HG03064 (cell line): ENCODE measurements at regions not wholly inside any gene's neighbourhood (a gene's known extent, or its start where the extent isn't known, plus 50 kb on each side); places are given as distances from the start of the nearest gene placed in this dataset.

Experiments used
- ATAC-seq: cut with Tn5 transposase; IDR thresholded peaks from one replicate; pipeline ENCODE4 v1.9.1; 2021; ENCODE audit warnings: low read depth; ENCODE audit not compliant: unreplicated experiment

DNA sequence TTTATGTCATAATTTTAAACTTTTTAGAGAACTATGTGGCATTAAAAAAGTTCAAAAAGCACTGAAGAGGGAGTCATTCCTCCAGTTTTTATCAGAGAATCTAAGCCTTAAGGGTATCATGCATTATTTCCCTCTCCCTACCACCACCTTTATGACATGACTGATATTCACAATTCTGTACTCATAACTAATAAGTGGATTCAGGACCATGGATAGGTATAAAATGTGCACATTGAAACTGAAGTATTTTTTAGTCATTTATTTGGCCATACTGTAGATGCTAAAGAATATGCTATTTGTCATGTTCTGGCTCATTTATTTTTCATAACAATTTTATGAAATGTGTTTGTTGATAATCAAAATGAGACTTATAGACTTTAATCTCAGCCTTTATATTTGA, 897.5 kb upstream of the AGA start:
- no peak for ATAC-seq

DNA sequence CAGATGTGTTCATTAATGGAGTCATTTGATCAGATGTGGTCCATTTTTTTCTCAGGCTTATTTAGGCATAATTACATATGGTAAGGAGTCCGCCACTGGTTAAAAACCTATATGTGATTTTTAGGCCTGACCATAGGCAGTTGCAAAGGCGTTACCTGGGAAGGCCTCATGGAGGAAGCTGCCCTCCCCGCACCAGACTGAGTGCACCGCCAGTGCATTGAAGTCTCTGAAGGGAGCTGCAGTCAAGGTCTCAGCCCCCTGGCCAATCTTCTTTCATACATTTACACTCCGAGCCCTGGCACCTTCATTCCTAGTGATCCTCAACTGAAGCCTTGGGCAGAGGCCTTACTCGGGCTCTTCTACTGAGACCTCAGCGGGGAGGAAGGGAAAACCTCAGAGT, 898.2 kb upstream of the AGA start:
- ATAC-seq, result no peak

DNA sequence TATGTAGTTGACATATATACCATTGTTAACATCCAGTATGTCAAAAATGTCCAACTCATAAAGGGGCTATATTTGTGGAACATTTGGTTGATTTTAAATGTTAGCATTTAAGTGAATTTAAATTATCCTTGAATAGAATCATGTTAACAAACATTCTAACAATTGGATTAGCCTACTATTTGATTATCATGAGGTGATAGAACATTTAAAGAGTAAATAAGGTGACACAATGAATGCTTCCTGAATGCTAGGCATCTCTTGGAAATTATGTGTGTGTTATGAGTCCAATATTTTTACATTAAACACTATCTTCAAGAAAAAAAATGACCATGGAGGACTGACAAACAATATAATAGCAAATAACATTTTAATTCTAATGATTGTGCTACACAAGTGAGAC, 901.9 kb upstream of the AGA start:
- no peak for ATAC-seq

DNA sequence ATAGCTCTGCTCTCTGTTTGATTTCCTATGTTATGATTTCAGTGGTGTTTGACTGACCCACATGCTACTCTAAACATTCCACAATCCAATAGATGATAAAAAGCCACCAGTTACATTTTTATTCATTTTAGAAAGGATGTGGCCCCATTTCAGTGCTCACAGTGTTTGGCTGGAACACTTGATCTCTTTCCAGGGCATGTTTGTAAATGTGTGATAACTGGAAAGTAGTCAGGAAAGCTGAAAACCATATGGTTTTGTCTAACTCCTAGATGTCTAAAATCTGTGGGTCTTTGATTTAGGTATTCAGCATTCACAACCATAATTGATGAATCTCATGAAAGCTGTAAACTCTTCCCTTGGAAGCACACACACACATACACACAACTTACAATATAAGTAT, 904.9 kb upstream of the AGA start:
- no peak for ATAC-seq

DNA sequence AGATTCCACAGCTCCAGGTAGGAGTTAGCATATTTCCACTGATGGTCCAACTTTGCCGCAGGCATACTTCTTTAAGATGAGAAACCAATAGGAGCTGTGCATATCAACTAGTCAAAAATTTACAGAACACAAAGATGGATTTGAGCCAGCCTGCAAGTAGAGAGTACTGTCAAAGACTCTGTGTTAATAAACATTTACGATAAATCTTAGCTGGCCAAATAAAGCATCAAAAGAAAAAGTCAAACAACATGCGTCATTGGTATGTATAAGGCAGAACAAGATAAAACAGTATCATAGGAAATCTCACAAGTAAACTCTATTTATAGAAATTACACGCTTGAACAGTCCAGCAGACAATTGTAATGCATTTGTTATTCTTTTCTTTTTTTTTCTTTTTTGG, 907.4 kb upstream of the AGA start:
- ATAC-seq, result no peak

DNA sequence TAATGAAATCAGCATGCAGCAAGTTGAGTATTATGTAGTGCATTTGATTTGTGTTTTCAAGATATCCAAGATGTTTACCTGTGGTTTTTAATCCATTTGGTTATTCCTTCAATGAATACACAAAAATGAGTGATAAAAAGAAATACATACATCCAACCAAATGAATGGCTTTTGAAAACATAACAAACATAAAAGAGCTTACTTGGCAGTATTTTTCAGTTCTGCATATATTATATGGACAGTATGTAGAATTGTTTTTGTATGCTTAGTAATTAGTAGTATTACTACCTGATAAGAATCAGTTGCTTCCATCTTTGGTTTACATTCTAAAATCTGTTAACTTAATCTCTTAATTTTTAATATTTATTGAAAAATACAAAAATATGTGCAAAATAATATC, 908.9 kb upstream of the AGA start:
- no peak for ATAC-seq

DNA sequence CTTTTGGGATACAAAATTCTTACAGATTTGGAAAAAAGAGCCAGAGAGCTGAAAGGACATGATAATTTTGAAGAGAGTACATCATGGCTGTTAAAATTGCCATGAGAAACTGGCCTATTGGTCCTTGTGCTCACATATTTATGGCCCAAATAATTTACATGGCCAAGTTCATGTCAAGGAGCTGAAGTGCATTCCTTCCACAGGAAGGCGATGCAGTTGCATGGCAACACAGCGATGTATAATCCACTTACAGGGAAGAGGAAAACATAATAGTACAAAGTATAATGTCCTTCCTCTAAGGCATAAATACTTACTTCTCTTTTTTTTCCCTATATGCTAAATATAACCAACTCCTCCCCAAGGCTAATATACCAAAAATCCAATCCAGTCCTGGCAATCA, 914.5 kb upstream of the AGA start:
- ATAC-seq, result no peak

DNA sequence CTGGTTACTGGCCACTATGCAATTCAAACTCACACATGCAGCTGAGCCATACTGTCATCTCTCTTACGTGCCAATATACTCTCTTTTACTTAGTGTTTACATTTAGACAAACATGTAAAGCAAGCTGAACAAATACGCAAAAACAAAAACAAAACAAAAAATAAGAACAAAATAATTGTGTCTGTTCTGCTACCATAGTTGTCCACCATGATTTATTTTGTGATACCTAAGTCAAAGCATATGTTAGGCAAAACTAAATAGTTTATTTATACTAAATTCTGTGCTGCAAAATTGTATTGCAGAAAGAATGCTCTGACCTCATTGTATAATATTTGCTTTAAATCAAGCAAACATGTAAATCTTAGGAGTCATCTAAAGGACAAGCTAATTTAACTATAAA, 943.2 kb upstream of the AGA start:
- no peak for ATAC-seq

DNA sequence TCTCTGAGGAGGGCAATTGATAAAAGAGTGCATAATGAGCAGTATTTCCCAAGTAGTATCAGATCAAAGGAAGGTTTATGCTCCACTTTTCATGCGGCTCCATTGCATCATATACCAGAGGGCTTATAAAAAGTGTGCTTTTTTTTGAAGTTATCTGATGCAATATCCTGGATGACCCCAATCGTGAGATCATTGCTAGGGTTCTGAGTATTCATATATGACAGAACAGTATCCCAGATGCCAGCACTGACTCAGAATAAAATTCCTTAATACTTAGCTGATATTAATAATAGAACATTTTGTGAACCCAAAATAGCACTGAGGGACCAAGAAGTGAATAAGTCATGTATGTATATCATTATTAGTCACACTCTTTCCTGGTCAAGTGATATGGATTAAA, 945.5 kb upstream of the AGA start:
- ATAC-seq, result no peak

DNA sequence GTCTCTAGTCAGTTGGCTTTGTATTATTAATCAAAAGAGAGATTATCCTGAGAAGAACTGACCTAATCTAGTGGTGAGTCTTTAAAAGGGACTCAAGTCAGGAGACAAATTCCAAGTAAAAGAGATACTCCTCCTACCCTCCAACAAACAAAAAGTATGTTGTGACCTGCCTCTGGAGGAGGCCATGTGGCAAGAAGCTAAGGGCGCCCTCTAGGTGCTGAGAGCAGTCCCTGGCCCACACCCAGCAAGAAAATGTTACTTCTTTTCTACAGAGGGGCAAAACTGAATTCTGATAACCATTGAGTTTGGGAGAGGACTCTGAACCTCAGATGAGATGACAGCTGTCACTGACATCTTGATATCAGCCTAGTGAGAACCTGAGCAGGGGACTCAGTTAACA, 953.6 kb upstream of the AGA start:
- no peak for ATAC-seq

DNA sequence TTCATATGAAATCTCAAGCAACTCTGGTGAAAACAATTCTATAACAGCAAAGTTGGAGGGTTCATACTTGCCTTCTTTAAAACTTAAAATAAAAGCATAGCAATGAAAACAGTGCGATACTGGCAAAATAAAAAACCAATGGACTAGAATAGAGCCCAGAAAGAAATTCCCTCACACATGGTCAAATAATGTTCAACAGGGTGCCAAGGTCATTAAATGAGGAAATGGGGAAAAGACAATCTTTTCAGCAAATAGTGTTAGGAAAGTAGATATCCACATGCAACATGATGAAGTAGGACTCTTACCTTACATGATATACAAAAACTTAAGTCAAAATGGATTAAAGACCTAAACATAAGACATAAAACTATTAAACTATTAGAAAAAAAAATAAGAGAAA, 970.2 kb upstream of the AGA start:
- no peak for ATAC-seq

DNA sequence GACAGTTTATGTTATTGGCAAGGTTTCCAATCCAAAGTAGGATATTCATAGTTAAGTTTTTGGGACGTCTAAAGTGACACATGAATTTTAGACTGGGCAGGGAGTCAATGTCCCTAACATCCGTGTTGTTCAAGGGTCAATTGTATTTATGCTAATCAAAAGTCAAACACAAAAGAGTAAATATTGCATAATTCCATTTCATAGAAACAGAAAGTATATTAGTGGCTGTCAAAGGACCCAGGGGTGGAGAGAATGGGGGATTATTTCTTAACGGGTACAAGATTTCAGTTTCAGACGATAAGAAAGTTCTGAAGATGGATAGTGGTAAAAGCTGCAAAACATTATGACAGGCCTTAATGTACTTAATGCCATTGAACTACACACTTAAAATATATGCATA, 971.8 kb upstream of the AGA start:
- no peak for ATAC-seq

DNA sequence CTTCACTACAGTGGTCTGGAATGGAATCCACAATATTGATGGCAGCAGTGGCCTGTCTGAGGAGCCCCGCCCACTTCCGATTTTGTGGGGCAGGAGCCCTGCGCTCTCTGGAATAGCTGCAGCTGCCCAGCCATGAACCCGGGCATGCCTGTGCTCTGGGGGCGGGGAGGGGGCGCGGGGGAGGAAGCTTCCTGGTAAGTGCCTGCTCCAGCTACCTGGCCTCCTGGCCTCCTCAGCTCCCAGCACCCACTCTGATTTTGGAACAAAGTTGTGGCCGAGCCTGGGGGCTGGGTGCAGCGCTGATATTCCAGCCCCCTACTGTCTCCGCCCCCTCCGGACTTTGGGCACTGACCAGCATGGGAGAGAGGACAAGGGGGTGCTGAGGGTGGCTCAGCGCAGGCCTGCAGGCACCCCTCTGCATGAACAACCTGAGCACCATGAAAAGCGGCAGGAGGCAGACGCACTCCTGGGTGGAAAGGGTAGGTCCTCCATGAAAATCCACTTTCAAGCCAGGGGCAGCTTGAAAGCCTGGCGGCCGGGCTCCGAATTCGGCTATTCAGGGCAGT, 972.7 kb upstream of the AGA start:
- no peak for ATAC-seq

DNA sequence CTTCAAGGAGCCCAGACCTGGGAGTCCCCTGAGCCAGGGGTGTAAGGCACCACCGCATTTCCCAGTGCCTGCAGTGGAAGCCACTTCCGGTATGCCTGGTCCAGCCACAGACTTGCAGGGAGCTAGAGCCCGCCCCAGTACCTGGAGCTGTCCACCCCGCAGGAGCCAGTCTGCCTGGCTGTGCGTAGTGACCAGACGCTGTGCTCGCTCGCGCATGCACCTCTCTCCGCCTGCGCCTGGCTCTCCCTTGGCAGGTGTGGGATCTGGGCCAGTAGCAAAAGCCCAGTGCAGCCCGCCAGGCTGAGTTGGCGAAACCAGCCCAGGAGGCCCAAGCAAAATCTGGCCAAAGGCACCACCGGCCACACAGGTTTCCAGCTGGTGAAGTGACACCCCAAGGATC, 973.7 kb upstream of the AGA start:
- ATAC-seq, result no peak

DNA sequence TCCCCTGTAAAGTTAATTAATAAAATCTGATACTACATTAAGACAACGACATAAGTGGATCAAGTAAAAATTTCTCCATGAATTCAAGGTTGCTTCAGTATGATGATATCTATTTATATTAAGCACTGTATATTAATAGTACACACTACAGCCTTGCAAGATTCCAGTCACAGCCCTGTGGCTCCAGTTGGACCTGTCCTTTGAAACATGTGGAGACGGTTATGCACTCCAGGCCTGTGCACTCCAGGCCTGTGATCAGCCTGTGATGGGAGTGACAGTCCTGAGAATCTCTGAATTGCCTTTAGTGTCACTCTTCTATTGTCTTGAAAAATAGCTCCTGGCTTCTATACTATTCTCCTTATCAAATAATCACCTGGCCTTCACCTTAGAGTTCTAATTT, 981.1 kb upstream of the AGA start:
- no peak for ATAC-seq

DNA sequence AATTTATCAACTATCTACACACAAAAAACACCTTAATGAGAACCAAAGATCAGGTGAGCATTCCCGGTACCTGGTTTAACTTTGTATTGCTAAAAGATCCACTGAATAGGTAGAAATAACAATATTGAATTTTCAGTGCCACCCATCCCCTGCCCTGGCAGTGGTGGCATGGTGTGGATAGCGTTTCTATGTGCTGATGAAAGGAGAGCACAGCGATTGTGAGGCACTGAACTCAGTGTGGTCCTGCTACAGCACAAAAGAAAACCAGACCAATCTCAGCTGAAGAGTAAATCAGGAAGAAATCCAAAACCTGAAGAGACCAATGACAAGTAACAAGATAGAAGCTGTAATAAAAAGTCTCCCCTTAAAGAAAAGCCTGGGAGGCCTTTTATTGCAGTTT, 984.6 kb upstream of the AGA start:
- no peak for ATAC-seq

DNA sequence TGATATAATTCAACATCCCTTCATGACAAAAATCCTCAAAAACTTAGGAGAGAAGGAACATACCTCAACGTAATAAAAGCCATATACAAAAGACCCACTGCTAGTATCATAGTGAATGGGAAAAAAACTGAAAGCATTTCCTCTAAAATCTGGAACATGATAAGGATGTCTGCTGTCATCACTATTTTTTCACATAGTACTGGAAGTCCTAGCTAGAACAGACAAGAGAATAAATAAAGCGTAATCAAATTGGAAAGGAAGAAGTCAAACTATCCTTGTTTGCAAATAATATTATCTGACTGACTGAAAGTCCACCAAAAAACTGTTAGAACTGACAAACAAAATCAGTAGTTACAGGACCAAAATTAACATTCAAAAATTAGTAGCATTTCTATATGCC, 985.4 kb upstream of the AGA start:
- no peak for ATAC-seq

DNA sequence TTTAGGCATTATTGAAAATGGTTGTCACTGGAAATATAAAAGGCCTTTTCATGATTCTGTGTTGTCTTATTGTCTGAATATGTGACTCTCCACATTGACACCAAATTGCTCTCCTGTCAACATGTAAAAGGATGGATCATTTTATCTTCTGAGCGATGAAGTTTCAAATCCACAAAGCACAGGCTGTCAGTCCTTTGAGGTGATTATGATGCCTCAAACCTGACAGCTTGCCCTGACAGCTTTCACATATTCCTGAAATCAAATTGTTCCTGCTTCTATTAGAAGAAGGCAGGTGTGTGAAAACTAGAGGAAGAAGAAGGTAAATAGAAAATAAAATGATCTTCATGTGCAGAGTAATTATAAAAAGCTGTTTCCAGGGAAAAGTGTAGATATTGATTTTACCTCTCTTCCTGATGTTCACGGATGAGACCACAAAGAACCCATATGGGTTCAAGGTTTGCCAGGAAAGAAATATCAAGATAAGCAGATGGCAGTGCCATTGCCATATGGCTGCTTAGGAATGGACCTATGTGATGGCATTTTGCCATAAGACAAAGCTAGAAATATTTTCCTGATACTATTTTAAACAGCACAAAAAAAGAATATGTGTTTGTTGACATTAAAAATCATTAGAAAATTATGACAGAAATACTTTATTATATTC, 1006.3 kb upstream of the AGA start:
- ATAC-seq, result no peak

DNA sequence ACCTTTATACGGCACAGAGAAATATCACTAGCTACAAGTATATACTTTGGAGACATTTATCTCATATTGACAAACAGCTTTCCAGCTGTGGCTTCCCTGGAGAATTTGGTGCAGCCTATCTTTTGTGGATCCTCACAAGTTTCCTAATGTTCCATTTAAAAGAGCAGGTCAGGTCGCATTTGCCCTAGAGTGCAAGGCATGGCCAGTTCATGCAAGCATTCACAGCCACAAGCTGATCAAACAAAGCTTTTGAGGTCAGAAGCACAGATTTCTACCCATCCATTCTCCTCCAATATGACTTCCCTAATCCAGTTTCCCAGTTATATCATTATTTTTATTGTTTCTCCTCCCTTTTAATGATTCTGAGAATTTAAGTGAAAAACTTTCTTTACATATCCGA, 1008.4 kb upstream of the AGA start:
- ATAC-seq, result no peak

DNA sequence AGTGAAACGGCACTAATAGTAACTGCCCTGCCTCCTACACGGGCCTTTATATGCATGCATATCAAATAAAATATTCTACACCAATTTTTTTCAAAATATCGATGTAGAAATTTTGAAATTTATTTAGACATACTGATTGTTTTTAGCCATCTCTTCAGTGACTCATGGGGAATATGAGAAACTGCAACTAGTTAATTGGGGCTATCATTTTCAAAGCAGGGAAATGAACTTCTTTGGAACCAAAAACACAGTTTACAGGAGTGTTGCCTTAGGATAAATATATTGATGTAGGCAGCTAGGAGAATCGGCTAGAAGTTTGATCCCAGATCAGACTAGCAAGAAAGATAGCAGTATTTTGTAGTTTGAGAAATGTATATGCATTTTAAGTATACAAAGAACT, 1010.8 kb upstream of the AGA start:
- no peak for ATAC-seq

DNA sequence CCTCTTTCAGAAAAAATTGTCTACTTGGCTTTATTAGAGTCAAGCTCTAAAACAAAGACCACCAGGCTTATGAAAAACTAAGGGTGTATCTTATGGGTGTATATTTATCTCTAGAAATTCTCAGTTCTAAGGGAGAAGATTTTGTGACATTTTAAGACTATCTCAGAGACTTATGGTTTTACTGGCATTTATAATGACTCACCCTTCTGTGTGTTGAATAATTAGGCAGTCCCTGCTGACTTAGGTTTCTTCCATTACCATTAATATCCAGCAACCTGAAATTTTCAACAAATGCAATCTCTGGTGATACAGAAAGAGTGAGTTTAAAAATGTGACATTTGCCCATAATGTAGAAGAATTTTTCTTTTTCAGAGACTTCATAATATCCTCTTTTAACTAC, 1015.0 kb upstream of the AGA start:
- ATAC-seq, result no peak

DNA sequence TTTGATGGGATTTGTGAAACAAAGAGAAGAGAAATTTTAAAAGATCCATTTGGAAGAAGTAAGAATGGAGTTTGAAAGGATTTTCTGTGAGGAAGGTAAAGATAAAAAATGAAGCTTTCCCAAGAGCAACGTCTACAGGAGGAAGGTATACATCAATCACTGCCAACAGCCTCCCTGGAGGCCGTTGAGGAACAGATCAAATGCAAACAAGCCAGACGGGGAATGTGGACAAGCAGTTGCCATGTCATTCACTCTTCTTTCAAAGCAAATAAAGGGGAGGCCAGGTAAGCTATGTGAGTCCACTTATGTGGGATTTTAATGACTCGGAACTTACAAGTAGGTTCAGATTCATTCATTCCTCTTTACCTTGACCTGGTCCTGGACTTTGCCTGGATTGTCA, 1020.5 kb upstream of the AGA start:
- no peak for ATAC-seq

DNA sequence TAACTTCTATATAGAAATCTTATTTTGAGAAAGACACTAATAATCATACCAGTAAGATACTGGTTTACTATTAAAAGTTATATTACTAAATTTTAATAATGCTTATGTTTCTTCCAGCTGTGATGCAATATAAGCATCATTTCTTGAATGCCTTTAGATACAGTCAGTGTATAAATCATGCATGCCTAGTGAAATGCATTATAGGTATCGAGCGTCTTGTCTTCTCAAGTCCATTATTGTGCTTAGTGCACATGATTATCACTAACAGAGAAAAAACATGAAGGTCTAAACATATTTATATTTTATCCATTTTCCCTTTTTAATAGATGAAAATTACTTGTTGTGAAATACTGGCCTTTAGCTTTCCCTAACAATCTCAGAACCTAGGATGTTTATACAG, 1021.5 kb upstream of the AGA start:
- no peak for ATAC-seq
